Activated CD4-positive, alpha-beta T cell treated with anti-CD3 and anti-CD28 coated beads, Interleukin-2, Interleukin-4, amounts not matched to agents 100 ng/mL and 50 ng/mL, durations not matched to agents 16 hours and 8 hours (primary cell): ENCODE measurements at regions not wholly inside any gene's neighbourhood (a gene's known extent, or its start where the extent isn't known, plus 50 kb on each side); places are given as distances from the start of the nearest gene placed in this dataset.
A peak's percentile ranks its signal among the peaks of the same experiment; 100 is the strongest.
"Not testable (repeated sequence)": the region's sequence is repeated elsewhere in the genome, so short reads cannot be mapped to it uniquely, and the experiment has no call there.

Experiments used
- DNase-seq: peaks from one replicate; pipeline ENCODE4 v3.0.0-alpha.2; 2020; ENCODE audit warnings: low spot score

GRCh38 chr6:130494729-130495128, 128.9 kb downstream of the TMEM200A start:
- DNase-seq: no peak

GRCh38 chr6:130500693-130501092, 134.9 kb downstream of the TMEM200A start:
- no peak for DNase-seq

DNA sequence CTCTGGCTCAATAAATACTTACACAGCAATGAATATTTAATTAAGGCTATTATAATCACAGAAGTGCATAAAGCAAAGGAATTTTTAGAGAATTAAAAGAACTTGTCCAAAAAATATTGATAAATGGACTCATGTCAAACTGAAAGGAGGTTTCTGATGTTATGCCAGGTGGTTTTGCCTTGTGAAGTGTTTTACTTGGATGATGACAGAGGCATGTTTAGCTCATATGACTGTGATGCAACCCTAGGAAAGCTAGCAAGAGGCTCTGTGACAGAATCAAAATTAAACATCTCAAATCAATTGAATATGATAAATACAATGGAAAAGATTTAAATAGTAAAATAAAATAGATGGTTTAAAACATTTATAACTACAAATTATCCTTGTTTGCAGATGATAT, 137.3 kb downstream of the TMEM200A start:
- DNase-seq: no peak

DNA sequence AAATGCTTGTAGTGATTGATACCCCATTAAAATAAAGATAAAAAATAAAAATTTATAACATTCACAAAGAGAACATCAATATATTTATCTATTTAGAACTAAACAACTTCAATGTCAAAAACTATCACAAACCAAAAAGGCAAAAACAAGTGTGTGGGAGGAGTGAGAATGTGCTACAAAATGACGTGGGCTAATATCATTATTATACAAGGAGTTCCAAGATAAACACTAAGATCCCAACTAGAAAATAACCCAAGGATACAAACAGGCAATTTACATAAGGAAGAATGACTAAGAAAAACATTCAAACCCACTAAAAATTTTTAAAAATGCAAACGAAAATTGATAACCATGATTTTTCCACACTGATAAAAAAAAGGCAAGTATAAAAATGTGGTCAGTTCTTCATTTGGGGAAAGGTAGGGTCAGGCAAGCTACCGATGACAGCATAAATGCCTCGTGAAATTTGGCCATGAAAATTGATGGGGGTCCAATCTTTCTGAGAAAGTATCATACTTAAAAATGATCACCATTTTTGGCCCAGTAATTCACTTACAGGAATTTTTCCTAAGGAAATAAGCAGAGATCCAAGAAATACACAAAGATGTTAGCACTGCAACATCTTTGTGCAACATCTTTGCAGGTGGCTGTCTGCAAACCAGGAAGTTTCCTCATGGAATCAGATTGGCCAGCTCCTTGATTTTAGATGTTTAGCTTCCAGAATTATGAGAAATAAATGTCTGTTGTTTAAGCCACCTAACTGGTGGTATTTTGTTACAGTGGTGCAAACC, 140.2 kb downstream of the TMEM200A start:
- no peak for DNase-seq

- not testable (repeated sequence) for DNase-seq
Observed at GRCh38 chr6:130507005-130507665, 141.3 kb downstream of the TMEM200A start.

GRCh38 chr6:130507666-130508028, 141.8 kb downstream of the TMEM200A start:
- DNase-seq: no peak

- DNase-seq: peak; percentile 88
Observed at GRCh38 chr6:130513770-130514169, 148.0 kb downstream of the TMEM200A start.

GRCh38 chr6:130514712-130515111, 148.9 kb downstream of the TMEM200A start:
- DNase-seq: no peak

DNA sequence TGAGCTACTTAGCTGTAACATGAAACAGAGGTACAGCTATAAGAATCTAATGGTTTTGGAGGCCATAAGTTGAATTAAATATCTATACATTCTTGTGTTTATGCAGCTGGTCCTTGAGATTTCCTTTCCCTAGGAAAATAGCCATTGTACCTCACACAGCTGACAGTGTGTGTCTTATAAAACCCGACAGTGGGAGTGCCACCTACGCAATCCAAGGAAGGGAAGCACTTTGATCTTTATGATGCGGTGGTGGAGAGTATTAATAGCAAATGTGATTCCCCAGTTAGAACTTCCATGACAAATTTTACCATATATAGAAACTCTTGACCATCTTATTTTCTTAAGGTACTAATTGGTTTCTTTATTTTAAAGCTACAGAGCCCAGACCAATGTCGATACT, 149.5 kb downstream of the TMEM200A start:
- no peak for DNase-seq

- no peak for DNase-seq
Observed at GRCh38 chr6:130516604-130517003, 150.8 kb downstream of the TMEM200A start.

GRCh38 chr6:130517444-130517931, 151.7 kb downstream of the TMEM200A start:
- peak; percentile 28 for DNase-seq

DNA sequence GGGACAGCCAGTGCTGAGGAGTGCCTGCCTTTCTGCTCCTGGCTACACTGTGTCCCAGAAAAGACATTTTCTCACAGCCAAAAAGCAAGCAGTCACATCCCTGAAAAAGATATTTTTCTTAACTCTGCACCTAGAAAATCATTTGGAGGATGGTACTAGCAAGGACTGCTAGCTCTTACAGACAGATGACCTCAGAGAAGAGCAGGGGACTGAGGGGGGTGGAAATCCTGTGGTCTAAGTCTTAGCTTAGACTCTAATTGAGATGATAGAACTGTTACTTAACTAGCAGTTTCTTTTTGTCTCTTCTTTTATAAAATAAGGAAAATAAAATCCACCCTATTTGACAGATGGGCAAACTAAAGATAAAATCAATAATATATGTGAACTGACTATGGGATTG, 152.8 kb downstream of the TMEM200A start:
- no peak for DNase-seq

GRCh38 chr6:130520221-130520620, 154.4 kb downstream of the TMEM200A start:
- DNase-seq: no peak

- no peak for DNase-seq
Observed at GRCh38 chr6:130520801-130521200, 155.0 kb downstream of the TMEM200A start.

DNA sequence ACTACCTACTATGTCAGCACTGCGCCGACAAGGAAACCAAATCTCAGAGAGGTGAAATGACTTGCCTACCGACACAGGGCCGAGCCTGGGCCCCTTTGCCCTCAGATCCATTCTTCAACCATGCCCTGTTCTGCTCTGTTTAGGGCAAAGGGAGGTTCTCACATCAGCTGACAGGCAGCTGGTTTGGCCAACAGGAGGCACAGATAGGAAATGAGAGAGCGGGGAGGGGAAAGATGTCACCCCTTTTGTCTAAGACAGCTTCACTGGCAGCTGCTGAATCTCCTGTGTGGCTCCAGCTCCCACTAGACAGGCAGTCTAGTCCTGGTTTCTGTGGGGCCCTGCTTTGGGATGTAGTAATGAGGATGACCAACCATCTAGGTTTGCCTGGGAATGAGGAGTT, 158.7 kb downstream of the TMEM200A start:
- no peak for DNase-seq

DNA sequence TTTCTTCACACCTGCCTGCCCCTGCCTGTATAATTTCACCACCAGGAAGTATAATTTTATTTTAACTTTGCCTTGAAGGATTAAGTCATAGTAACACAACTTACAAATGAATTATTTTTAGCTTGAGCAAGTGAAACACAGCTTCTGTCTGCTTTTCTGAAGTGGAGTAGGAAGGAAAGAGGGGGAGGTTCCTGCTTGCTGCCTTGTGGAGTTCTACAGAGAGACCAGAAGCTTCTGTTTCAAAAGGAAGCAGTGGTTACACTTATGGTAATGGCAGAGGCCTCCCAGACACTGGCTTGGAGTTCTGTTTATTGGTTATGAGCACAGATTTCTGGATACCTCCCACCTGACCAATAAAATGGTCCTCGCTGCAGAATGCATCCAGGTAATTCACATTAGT, 159.6 kb downstream of the TMEM200A start:
- no peak for DNase-seq

GRCh38 chr6:130526466-130526865, 160.6 kb downstream of the TMEM200A start:
- no peak for DNase-seq

- DNase-seq: no peak
Observed at GRCh38 chr6:130527173-130527572, 161.4 kb downstream of the TMEM200A start.

GRCh38 chr6:130529569-130530149, 163.8 kb downstream of the TMEM200A start:
- no peak for DNase-seq

DNA sequence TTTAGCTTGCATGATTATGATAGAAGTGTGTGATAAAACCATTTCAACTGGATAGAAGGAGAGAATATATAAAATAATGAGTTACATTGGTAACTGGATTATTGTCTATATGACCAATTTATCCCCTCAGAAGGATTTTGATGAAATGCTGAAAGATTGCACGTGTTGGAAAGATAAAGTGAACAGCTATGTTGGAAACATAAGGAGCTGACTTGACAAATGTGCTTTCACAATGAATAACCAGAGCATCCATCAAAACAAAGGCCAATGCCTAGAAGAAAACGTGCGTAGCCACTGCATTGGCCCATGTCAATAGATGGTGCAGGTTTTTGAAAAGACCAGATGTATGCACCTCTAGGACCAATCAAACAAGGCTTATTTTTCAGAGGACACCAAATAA, 168.8 kb downstream of the TMEM200A start:
- DNase-seq: no peak

DNA sequence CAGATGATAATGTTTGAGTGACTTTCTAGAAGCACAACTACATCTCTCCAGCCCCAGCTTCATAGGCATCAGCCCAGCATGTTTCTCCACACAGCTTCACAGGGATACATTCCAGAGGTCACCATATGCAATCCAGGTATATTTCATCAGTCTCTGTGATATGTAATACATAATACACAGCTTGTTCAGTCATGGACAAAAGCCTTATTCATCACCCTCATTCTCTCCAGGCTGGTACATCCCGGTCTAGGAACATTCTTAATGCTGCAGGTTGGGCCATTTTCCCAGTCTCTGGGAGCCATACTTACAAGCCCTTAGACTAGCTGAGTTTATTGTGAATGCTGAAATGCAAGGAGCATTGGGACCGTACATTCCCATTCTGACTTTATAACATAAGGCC, 169.4 kb downstream of the TMEM200A start:
- DNase-seq: no peak

DNA sequence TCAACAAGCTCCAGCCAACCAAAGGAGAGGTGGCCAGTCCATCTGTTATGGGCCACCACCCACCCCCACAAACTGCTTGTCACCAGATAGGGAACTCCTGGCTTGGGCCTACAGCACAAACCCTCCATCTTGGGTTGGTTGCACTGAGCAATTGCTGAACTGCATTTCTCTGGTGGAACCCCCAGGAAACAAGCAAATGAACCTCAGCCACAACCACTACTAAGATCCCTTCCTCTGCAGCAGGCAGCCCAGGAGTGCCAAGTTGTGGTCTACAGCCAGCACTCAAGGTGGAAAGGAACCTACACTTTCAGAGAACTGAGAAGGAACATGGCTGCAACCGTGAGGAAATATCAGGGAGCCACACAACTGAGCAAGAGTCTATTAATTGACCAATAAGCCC, 171.6 kb downstream of the TMEM200A start:
- no peak for DNase-seq

DNA sequence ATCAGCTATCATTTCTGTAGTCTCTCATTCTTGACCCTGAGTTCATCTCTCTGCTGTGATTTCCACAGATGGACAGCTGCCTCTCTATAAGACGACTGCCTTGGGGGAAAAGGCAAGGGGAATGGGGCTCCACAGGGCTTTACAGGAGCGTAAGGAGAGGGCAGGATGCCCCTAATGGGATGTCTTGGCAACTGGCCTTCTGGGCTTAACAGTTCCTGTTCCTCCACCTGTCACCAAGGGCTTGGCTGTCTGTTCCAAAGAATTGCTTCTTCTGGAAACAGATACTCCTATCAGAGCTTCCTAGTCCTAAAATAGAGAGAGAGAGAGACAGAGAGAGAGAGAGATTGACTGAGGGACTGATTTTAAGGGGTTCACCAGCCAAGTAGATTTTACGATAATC, 181.9 kb downstream of the TMEM200A start:
- DNase-seq: no peak
